Occipital lobe (tissue), 1 donor: ENCODE measurements at regions not wholly inside any gene's neighbourhood (a gene's known extent, or its start where the extent isn't known, plus 50 kb on each side); places are given as distances from the start of the nearest gene placed in this dataset.

ENCODE experiments used
- DNase-seq: peaks from one replicate; lab custom pipeline; 2025; lab: John Stamatoyannopoulos, UW

GRCh38 chr9:129285979-129286772 lies 108.1 kb upstream of the IER5L start:
- no peak for DNase-seq

- DNase-seq: no peak
These were observed 107.3 kb upstream of the IER5L start for GRCh38 chr9:129285382-129285781.

GRCh38 chr9:129284607-129285291 lies 106.7 kb upstream of the IER5L start:
- DNase-seq: no peak

GRCh38 chr9:129283705-129284606 lies 105.9 kb upstream of the IER5L start:
- DNase-seq: no peak

GRCh38 chr9:129283291-129283691 lies 105.2 kb upstream of the IER5L start:
- DNase-seq: no peak

GRCh38 chr9:129282731-129283211 lies 104.7 kb upstream of the IER5L start:
- no peak for DNase-seq

- DNase-seq: no peak
These were observed 104.2 kb upstream of the IER5L start for GRCh38 chr9:129282272-129282671.

GRCh38 chr9:129281506-129282145 lies 103.6 kb upstream of the IER5L start:
- no peak for DNase-seq

- no peak for DNase-seq
These were observed 102.7 kb upstream of the IER5L start for GRCh38 chr9:129280623-129281271.

- no peak for DNase-seq
These were observed 102.2 kb upstream of the IER5L start for GRCh38 chr9:129280236-129280622.

- no peak for DNase-seq
These were observed 100.6 kb upstream of the IER5L start for GRCh38 chr9:129278391-129279237.

- no peak for DNase-seq
These were observed 98.6 kb upstream of the IER5L start for GRCh38 chr9:129276486-129277230.

GRCh38 chr9:129275626-129276247 lies 97.7 kb upstream of the IER5L start:
- no peak for DNase-seq

- DNase-seq: no peak
These were observed 96.1 kb upstream of the IER5L start for GRCh38 chr9:129273941-129274684.

GRCh38 chr9:129273136-129273895 lies 95.3 kb upstream of the IER5L start:
- DNase-seq: no peak

- DNase-seq: no peak
These were observed 94.4 kb upstream of the IER5L start for GRCh38 chr9:129272348-129273025.
